Chondrocyte (in vitro differentiated cells): ENCODE measurements at regions not wholly inside any gene's neighbourhood (a gene's known extent, or its start where the extent isn't known, plus 50 kb on each side); places are given as distances from the start of the nearest gene placed in this dataset.

ENCODE experiments used
- DNase-seq: peaks from one replicate; pipeline ENCODE4 v3.0.0; 2021; ENCODE audit warnings: mixed read lengths, low spot score
- H3K27ac Mint-ChIP-seq: one replicate; pipeline ENCODE4 v1.8.0; 2021; ENCODE audit warnings: mild to moderate bottlenecking, moderate library complexity, mixed read lengths; ENCODE audit not compliant: unreplicated experiment
- H3K27me3 Mint-ChIP-seq: 2 replicates; pipeline ENCODE4 v1.8.0; 2021; ENCODE audit warnings: low read depth, mixed read lengths
- H3K36me3 Mint-ChIP-seq: 2 replicates; pipeline ENCODE4 v1.8.0; 2021; ENCODE audit warnings: low read depth, mixed read lengths
- H3K4me1 Mint-ChIP-seq: 2 replicates; pipeline ENCODE4 v1.8.0; 2021; ENCODE audit warnings: low read depth, mild to moderate bottlenecking, mixed read lengths
- H3K4me3 Mint-ChIP-seq: one replicate; pipeline ENCODE4 v1.8.0; 2021; ENCODE audit warnings: mild to moderate bottlenecking, moderate library complexity, mixed read lengths; ENCODE audit not compliant: unreplicated experiment
- H3K9me3 Mint-ChIP-seq: 2 replicates; pipeline ENCODE4 v1.8.0; 2021; ENCODE audit warnings: low read depth, mixed read lengths
- CTCF ChIP-seq: fragments of 200-600 bp; sonication (generic); IDR thresholded peaks from 2 replicates; pipeline ENCODE4 v1.5.0; 2021; ENCODE audit warnings: antibody characterized with exemption, mild to moderate bottlenecking, moderate library complexity

- H3K27ac Mint-ChIP-seq: no peak overlapping the region
- no peak for DNase-seq
- no peak overlapping the region for H3K4me3 Mint-ChIP-seq
These were observed 149.2 kb upstream of the BTG1 start for GRCh38 chr12:92294676-92295440.

GRCh38 chr12:92292016-92292415 lies 146.4 kb upstream of the BTG1 start:
- Mint-ChIP-seq H3K4me3 (no peak overlapping the region), H3K4me1 (peaks cover 17% of the 10 kb centered on the region), H3K9me3 (peaks cover 3% of the 10 kb centered on the region), H3K27me3 (no peaks in the 10 kb centered on the region), H3K27ac (no peak overlapping the region), H3K36me3 (peaks cover 3% of the 10 kb centered on the region)
- TF ChIP-seq CTCF: no peak
- no peak for DNase-seq

More at GRCh38 chr12:92294676-92295440, 149.2 kb upstream of the BTG1 start:
- peaks cover 3% of the 10 kb centered on the region for H3K36me3 Mint-ChIP-seq
- H3K9me3 Mint-ChIP-seq: peaks cover 3% of the 10 kb centered on the region
- H3K4me1 Mint-ChIP-seq: peaks cover 11% of the 10 kb centered on the region
- no peaks in the 10 kb centered on the region for H3K27me3 Mint-ChIP-seq
- no peak for TF ChIP-seq CTCF

GRCh38 chr12:92290886-92291285 lies 145.2 kb upstream of the BTG1 start:
- no peak overlapping the region for H3K27ac Mint-ChIP-seq
- no peak for DNase-seq

GRCh38 chr12:92290350-92290695 lies 144.7 kb upstream of the BTG1 start:
- Mint-ChIP-seq H3K4me3 (no peak overlapping the region), H3K27ac (no peak overlapping the region), H3K27me3 (no peaks in the 10 kb centered on the region), H3K36me3 (no peaks in the 10 kb centered on the region), H3K9me3 (peaks cover 3% of the 10 kb centered on the region), H3K4me1 (peaks cover 13% of the 10 kb centered on the region)
- no peak for DNase-seq
- TF ChIP-seq CTCF: no peak

More at GRCh38 chr12:92290886-92291285, 145.2 kb upstream of the BTG1 start:
- Mint-ChIP-seq H3K4me3 (no peak overlapping the region), H3K36me3 (peaks cover 3% of the 10 kb centered on the region), H3K9me3 (peaks cover 3% of the 10 kb centered on the region), H3K4me1 (peaks cover 17% of the 10 kb centered on the region), H3K27me3 (no peaks in the 10 kb centered on the region)
- TF ChIP-seq CTCF: no peak

GRCh38 chr12:92289629-92290349 lies 144.1 kb upstream of the BTG1 start:
- no peak for DNase-seq
- H3K4me1 Mint-ChIP-seq: peaks cover 13% of the 10 kb centered on the region
- no peak for TF ChIP-seq CTCF
- no peaks in the 10 kb centered on the region for H3K36me3 Mint-ChIP-seq
- H3K9me3 Mint-ChIP-seq: peaks cover 3% of the 10 kb centered on the region
- no peaks in the 10 kb centered on the region for H3K27me3 Mint-ChIP-seq
- H3K4me3 Mint-ChIP-seq: no peak overlapping the region
- no peak overlapping the region for H3K27ac Mint-ChIP-seq
